Neural cell (in vitro differentiated cells): ENCODE measurements at regions not wholly inside any gene's neighbourhood (a gene's known extent, or its start where the extent isn't known, plus 50 kb on each side); places are given as distances from the start of the nearest gene placed in this dataset.
A peak's percentile ranks its signal among the peaks of the same experiment; 100 is the strongest.

Experiments
- H2AFZ ChIP-seq: fragments of 200-600, 300-800 bp; sonication (generic), shearing (Covaris generic); 2 replicates; pipeline ENCODE4 v1.6.0; 2014; ENCODE audit warnings: low read depth, mild to moderate bottlenecking, antibody characterized with exemption, low read length, moderate library complexity
- H3F3A ChIP-seq: fragments of 200-600 bp; shearing (Covaris generic); 2 replicates; pipeline ENCODE4 v1.6.1; 2016; ENCODE audit warnings: mild to moderate bottlenecking, moderate library complexity, mixed read lengths, antibody characterized with exemption, low read length; ENCODE audit not compliant: insufficient read depth, poor library complexity, severe bottlenecking
- H3K27ac ChIP-seq: fragments of 200-600, 300-800 bp; sonication (generic), shearing (Covaris generic); 2 replicates; pipeline ENCODE4 v1.5.1; 2014; ENCODE audit warnings: mild to moderate bottlenecking, low read length, moderate library complexity
- H3K27me3 ChIP-seq: fragments of 300-800, 200-600 bp; sonication (generic), shearing (Covaris generic); 2 replicates; pipeline ENCODE4 v1.6.0; 2014; ENCODE audit warnings: mild to moderate bottlenecking, low read depth, low read length, moderate library complexity; ENCODE audit not compliant: insufficient read depth
- H3K36me3 ChIP-seq: fragments of 300-800, 200-600 bp; sonication (generic), shearing (Covaris generic); 2 replicates; pipeline ENCODE4 v1.5.1; 2014; ENCODE audit warnings: mild to moderate bottlenecking, antibody characterized with exemption, low read length, moderate library complexity; ENCODE audit not compliant: insufficient read depth
- H3K4me2 ChIP-seq: fragments of 300-800, 200-600 bp; sonication (generic), shearing (Covaris generic); 2 replicates; pipeline ENCODE4 v1.6.0; 2014; ENCODE audit warnings: mild to moderate bottlenecking, low read length
- H3K4me3 ChIP-seq: fragments of 300-800, 200-600 bp; sonication (generic), shearing (Covaris generic); 2 replicates; pipeline ENCODE4 v1.5.1; 2014; ENCODE audit warnings: mild to moderate bottlenecking, low read length, moderate library complexity
- H3K79me2 ChIP-seq: fragments of 200-600 bp; shearing (Covaris generic); replicated peaks from 2 replicates; pipeline ENCODE4 v1.6.0; 2014; ENCODE audit warnings: mild to moderate bottlenecking, low read length, moderate library complexity; ENCODE audit not compliant: insufficient read depth
- H3K9ac ChIP-seq: fragments of 300-800, 200-600 bp; sonication (generic), shearing (Covaris generic); 2 replicates; pipeline ENCODE4 v1.6.1; 2016; ENCODE audit warnings: mild to moderate bottlenecking, low read length, mixed read lengths
- H3K9me2 ChIP-seq: fragments of 200-600 bp; shearing (Covaris generic); 2 replicates; pipeline ENCODE4 v1.6.1; 2016; ENCODE audit warnings: mild to moderate bottlenecking, low read length, mixed read lengths; ENCODE audit not compliant: insufficient read depth
- H3K9me3 ChIP-seq: fragments of 200-600, 300-800 bp; sonication (generic), shearing (Covaris generic); 2 replicates; pipeline ENCODE4 v1.6.1; 2016; ENCODE audit warnings: mild to moderate bottlenecking, mixed run types, low read length, moderate library complexity, mixed read lengths
- H4K20me1 ChIP-seq: fragments of 200-600 bp; shearing (Covaris generic); 2 replicates; pipeline ENCODE4 v1.6.1; 2016; ENCODE audit warnings: mild to moderate bottlenecking, mixed run types; ENCODE audit not compliant: insufficient read depth
- EP300 ChIP-seq: fragments of 450-650 bp; conservative IDR thresholded peaks from 2 replicates; pipeline ENCODE4 v1.6.1; 2014; ENCODE audit warnings: antibody characterized with exemption, mild to moderate bottlenecking, moderate library complexity; ENCODE audit not compliant: poor library complexity, severe bottlenecking
- MXI1 ChIP-seq: fragments of 450-650 bp; conservative IDR thresholded peaks from 2 replicates; pipeline ENCODE4 v1.6.1; 2014; ENCODE audit warnings: antibody characterized with exemption, mild to moderate bottlenecking; ENCODE audit not compliant: poor library complexity, severe bottlenecking
- POLR2AphosphoS5 ChIP-seq: IDR thresholded peaks from 2 replicates; pipeline ENCODE4 v1.6.1; 2012
- RAD21 ChIP-seq: fragments of 450-650 bp; conservative IDR thresholded peaks from 2 replicates; pipeline ENCODE4 v1.6.1; 2014; ENCODE audit warnings: antibody characterized with exemption, mild to moderate bottlenecking, moderate library complexity
- SMC3 ChIP-seq: fragments of 450-650 bp; conservative IDR thresholded peaks from 2 replicates; pipeline ENCODE4 v1.6.1; 2014; ENCODE audit warnings: antibody characterized with exemption, mild to moderate bottlenecking, moderate library complexity; ENCODE audit not compliant: poor library complexity
- TAF1 ChIP-seq: IDR thresholded peaks from 2 replicates; pipeline ENCODE4 v1.6.1; 2012; ENCODE audit warnings: low read depth
- TF ChIP-seq, protein P1 (sequence below): fragments of 450-650 bp; IDR thresholded peaks from 2 replicates; pipeline ENCODE4 v1.5.1; 2014; ENCODE audit warnings: antibody characterized with exemption, mild to moderate bottlenecking, moderate library complexity; ENCODE audit not compliant: poor library complexity, severe bottlenecking
- TF ChIP-seq, protein P2 (sequence below): IDR thresholded peaks from 2 replicates; pipeline ENCODE4 v1.6.1; 2012; ENCODE audit warnings: borderline replicate concordance

- H3K27ac ChIP-seq: no peak overlapping the region
- H3F3A ChIP-seq: no peaks in the 10 kb centered on the region
- H3K27me3 ChIP-seq: no peaks in the 10 kb centered on the region
- H3K9me3 ChIP-seq: no peaks in the 10 kb centered on the region
- no peak overlapping the region for H3K9ac ChIP-seq
- no peak overlapping the region for H3K4me3 ChIP-seq
- TF ChIP-seq POLR2AphosphoS5: no peak
- TF ChIP-seq SMC3: no peak
- TF ChIP-seq, protein P1, sequence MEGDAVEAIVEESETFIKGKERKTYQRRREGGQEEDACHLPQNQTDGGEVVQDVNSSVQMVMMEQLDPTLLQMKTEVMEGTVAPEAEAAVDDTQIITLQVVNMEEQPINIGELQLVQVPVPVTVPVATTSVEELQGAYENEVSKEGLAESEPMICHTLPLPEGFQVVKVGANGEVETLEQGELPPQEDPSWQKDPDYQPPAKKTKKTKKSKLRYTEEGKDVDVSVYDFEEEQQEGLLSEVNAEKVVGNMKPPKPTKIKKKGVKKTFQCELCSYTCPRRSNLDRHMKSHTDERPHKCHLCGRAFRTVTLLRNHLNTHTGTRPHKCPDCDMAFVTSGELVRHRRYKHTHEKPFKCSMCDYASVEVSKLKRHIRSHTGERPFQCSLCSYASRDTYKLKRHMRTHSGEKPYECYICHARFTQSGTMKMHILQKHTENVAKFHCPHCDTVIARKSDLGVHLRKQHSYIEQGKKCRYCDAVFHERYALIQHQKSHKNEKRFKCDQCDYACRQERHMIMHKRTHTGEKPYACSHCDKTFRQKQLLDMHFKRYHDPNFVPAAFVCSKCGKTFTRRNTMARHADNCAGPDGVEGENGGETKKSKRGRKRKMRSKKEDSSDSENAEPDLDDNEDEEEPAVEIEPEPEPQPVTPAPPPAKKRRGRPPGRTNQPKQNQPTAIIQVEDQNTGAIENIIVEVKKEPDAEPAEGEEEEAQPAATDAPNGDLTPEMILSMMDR: peak; percentile 26
- TF ChIP-seq, protein P2, sequence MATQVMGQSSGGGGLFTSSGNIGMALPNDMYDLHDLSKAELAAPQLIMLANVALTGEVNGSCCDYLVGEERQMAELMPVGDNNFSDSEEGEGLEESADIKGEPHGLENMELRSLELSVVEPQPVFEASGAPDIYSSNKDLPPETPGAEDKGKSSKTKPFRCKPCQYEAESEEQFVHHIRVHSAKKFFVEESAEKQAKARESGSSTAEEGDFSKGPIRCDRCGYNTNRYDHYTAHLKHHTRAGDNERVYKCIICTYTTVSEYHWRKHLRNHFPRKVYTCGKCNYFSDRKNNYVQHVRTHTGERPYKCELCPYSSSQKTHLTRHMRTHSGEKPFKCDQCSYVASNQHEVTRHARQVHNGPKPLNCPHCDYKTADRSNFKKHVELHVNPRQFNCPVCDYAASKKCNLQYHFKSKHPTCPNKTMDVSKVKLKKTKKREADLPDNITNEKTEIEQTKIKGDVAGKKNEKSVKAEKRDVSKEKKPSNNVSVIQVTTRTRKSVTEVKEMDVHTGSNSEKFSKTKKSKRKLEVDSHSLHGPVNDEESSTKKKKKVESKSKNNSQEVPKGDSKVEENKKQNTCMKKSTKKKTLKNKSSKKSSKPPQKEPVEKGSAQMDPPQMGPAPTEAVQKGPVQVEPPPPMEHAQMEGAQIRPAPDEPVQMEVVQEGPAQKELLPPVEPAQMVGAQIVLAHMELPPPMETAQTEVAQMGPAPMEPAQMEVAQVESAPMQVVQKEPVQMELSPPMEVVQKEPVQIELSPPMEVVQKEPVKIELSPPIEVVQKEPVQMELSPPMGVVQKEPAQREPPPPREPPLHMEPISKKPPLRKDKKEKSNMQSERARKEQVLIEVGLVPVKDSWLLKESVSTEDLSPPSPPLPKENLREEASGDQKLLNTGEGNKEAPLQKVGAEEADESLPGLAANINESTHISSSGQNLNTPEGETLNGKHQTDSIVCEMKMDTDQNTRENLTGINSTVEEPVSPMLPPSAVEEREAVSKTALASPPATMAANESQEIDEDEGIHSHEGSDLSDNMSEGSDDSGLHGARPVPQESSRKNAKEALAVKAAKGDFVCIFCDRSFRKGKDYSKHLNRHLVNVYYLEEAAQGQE: no peak
- H3K79me2 ChIP-seq: no peaks in the 10 kb centered on the region
- H3K36me3 ChIP-seq: no peaks in the 10 kb centered on the region
- no peak overlapping the region for H3K4me2 ChIP-seq
- no peaks in the 10 kb centered on the region for H4K20me1 ChIP-seq
- no peaks in the 10 kb centered on the region for H3K9me2 ChIP-seq
- H2AFZ ChIP-seq: no peak overlapping the region
These were observed 136.7 kb upstream of the SPHKAP start for GRCh38 chr2:228318218-228318617.

- Histone ChIP-seq H3K27me3 (no peaks in the 10 kb centered on the region), H3F3A (no peaks in the 10 kb centered on the region), H2AFZ (no peak overlapping the region), H3K4me3 (no peak overlapping the region), H3K4me2 (no peak overlapping the region), H3K79me2 (no peaks in the 10 kb centered on the region), H3K9ac (no peak overlapping the region), H3K36me3 (no peaks in the 10 kb centered on the region), H3K9me2 (no peaks in the 10 kb centered on the region), H3K27ac (no peak overlapping the region), H3K9me3 (no peaks in the 10 kb centered on the region), H4K20me1 (no peaks in the 10 kb centered on the region)
- no peak for TF ChIP-seq MXI1
- no peak for TF ChIP-seq EP300
- no peak for TF ChIP-seq SMC3
These were observed 130.7 kb upstream of the SPHKAP start for GRCh38 chr2:228312172-228312571.

DNA sequence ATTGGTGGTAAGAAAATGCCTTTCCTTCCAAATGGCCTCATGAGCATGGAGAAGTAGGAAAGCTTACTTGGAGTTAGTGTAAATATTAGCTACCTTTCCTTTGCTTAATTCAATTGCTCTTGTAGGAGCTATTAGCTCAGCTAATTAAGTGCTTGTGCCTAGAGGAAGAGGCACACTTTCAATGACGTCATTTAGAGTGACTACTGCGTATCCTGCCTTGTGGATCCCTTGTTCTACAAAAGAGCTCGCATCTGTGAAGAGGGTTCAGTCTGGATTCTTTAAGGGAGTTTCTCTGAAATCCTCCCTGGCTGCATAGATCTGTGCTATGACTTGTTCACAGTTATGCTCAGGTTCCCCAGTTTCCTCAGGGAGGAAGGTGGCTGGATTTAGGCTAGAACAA, 122.5 kb upstream of the SPHKAP start:
- TF ChIP-seq, protein P2: no peak
- TF ChIP-seq RAD21 (no peak), TAF1 (no peak)
- no peaks in the 10 kb centered on the region for H3K79me2 ChIP-seq
- no peaks in the 10 kb centered on the region for H3K9me3 ChIP-seq

More for the DNA sequence above, 122.5 kb upstream of the SPHKAP start:
- H3K9me2 ChIP-seq: no peaks in the 10 kb centered on the region
- H3K9ac ChIP-seq: no peak overlapping the region
- H3K27ac ChIP-seq: no peak overlapping the region
- no peaks in the 10 kb centered on the region for H3K36me3 ChIP-seq
- no peaks in the 10 kb centered on the region for H3K27me3 ChIP-seq
- H2AFZ ChIP-seq: no peak overlapping the region
- H3F3A ChIP-seq: no peaks in the 10 kb centered on the region
- H4K20me1 ChIP-seq: no peaks in the 10 kb centered on the region
- H3K4me2 ChIP-seq: no peak overlapping the region
- no peak overlapping the region for H3K4me3 ChIP-seq
